GM12878 (cell line): ENCODE measurements at regions not wholly inside any gene's neighbourhood (a gene's known extent, or its start where the extent isn't known, plus 50 kb on each side); places are given as distances from the start of the nearest gene placed in this dataset.

Experiments
- ATAC-seq: fragments of 200-7000 bp; cut with Tn5 transposase; 3 replicates; pipeline ENCODE4 v1.9.1; 2020; ENCODE audit warnings: mild to moderate bottlenecking, moderate library complexity
- BruUV-seq: library from RNA; stranded (reverse); fragments of 400-500 nt; replicated peaks from 2 replicates; lab custom pipeline; 2021; lab: Mats Ljungman, UMichigan
- CTCF ChIA-PET: fragments of 300-600 bp; sonication (Branson Sonifier 250); formaldehyde crosslinking; extraction: SDS; loops from one replicate; lab custom pipeline; 2021; ENCODE audit warnings: inconsistent platforms; lab: Yijun Ruan, JAX
- POLR2A ChIA-PET: fragments of 350-600 bp; formaldehyde crosslinking; extraction: SDS; loops from one replicate; lab custom pipeline; 2021; ENCODE audit warnings: inconsistent platforms; lab: Charles Lee
- RAD21 ChIA-PET: fragments of 300-600 bp; sonication (Branson Sonifier 250); formaldehyde crosslinking; loops from one replicate; lab custom pipeline; 2023; ENCODE audit warnings: antibody characterized with exemption; ENCODE audit not compliant: unreplicated experiment; lab: Charles Lee
- SMC1A ChIA-PET: fragments of 300-600 bp; sonication (Branson Sonifier 250); formaldehyde crosslinking; loops from one replicate; lab custom pipeline; 2023; ENCODE audit not compliant: unreplicated experiment, uncharacterized antibody; lab: Charles Lee
- DNase-seq: peaks from one replicate; pipeline ENCODE4 v3.0.0-alpha.2; 2011; ENCODE audit warnings: low read depth, low spot score
- FAIRE-seq: peaks from 3 replicates; lab custom pipeline; 2011; peaks lifted over from hg19 to GRCh38; lab: Jason Lieb, UNC
- H2AFZ ChIP-seq: 2 replicates; pipeline ENCODE4 v1.6.0; 2011; ENCODE audit warnings: low read depth, low read length, control low read depth; ENCODE audit not compliant: control insufficient read depth
- H3K27ac ChIP-seq: 2 replicates; pipeline ENCODE4 v1.5.1; 2011; ENCODE audit warnings: control low read depth; ENCODE audit not compliant: control insufficient read depth, insufficient read depth
- H3K27me3 ChIP-seq, 2 experiments: replicated peaks in 1 of 2; 2 replicates each; pipeline versions ENCODE4 v1.6.0 to v1.6.1; 2011; ENCODE audit warnings: low read length in 1 of 2; ENCODE audit not compliant: control insufficient read depth in 2 of 2, insufficient read depth in 2 of 2
- H3K36me3 ChIP-seq, 2 experiments: 2 replicates each; pipeline ENCODE4 v1.5.1; 2011; ENCODE audit warnings: low read length in 1 of 2; ENCODE audit not compliant: control insufficient read depth in 2 of 2, insufficient read depth in 2 of 2
- H3K4me1 ChIP-seq: 2 replicates; pipeline ENCODE4 v1.6.1; 2011; ENCODE audit warnings: mild to moderate bottlenecking, low read length, moderate library complexity, mixed read lengths; ENCODE audit not compliant: control insufficient read depth, insufficient read depth
- H3K4me2 ChIP-seq: 2 replicates; pipeline ENCODE4 v1.6.0; 2011; ENCODE audit warnings: control low read depth; ENCODE audit not compliant: control insufficient read depth, insufficient read depth
- H3K4me3 ChIP-seq: fragments of 200-600 bp; sonication (generic); 2 replicates; pipeline ENCODE4 v1.5.1; 2016
- H3K79me2 ChIP-seq: 2 replicates; pipeline ENCODE4 v1.6.0; 2011; ENCODE audit warnings: low read length; ENCODE audit not compliant: control insufficient read depth, insufficient read depth
- H3K9ac ChIP-seq: 2 replicates; pipeline ENCODE4 v1.8.0; 2011; ENCODE audit warnings: low read length, control low read depth, mixed read lengths; ENCODE audit not compliant: control insufficient read depth, insufficient read depth
- H3K9me3 ChIP-seq: replicated peaks from 3 replicates; pipeline ENCODE4 v1.5.1; 2011; ENCODE audit warnings: mild to moderate bottlenecking, low read length; ENCODE audit not compliant: control insufficient read depth, insufficient read depth
- H4K20me1 ChIP-seq: 2 replicates; pipeline ENCODE4 v1.6.0; 2011; ENCODE audit not compliant: control insufficient read depth, insufficient read depth
- BCL11A ChIP-seq: IDR thresholded peaks from 2 replicates; pipeline ENCODE4 v1.6.1; 2011; ENCODE audit warnings: low read depth, low read length
- BHLHE40 ChIP-seq, 2 experiments: fragments of 450-650 bp in 1 of 2; IDR thresholded peaks; 2 replicates each; pipeline ENCODE4 v1.6.1; 2011 to 2017; ENCODE audit warnings: low read depth in 2 of 2, borderline replicate concordance in 1 of 2, improper control_type of control experiment in 1 of 2, low read length in 1 of 2, mild to moderate bottlenecking in 1 of 2
- EGR1 ChIP-seq, 2 experiments: IDR thresholded peaks; 1 replicate in 1 of 2; 2 replicates in 1 of 2; pipeline ENCODE4 v1.6.1; 2011 to 2012; ENCODE audit warnings: low read depth in 2 of 2, low read length in 2 of 2, borderline replicate concordance in 1 of 2, mild to moderate bottlenecking in 1 of 2, moderate library complexity in 1 of 2
- ETV6 ChIP-seq, 2 experiments: fragments of 450-650 bp in 1 of 2; IDR thresholded peaks in 1 of 2; conservative IDR thresholded peaks in 1 of 2; 2 replicates each; pipeline ENCODE4 v1.6.1; 2014; ENCODE audit warnings: antibody characterized with exemption in 1 of 2, borderline replicate concordance in 1 of 2, low read depth in 1 of 2, mild to moderate bottlenecking in 1 of 2, moderate library complexity in 1 of 2
- IKZF1 ChIP-seq: fragments of 450-650 bp; conservative IDR thresholded peaks from 2 replicates; pipeline ENCODE4 v1.6.1; 2017; ENCODE audit warnings: antibody characterized with exemption, mild to moderate bottlenecking
- JUND ChIP-seq: IDR thresholded peaks from 2 replicates; pipeline ENCODE4 v1.6.1; 2012; ENCODE audit warnings: low read depth, mild to moderate bottlenecking, low read length, improper control_type of control experiment, moderate library complexity
- KAT2A ChIP-seq: conservative IDR thresholded peaks from 2 replicates; pipeline ENCODE4 v1.6.1; 2011; ENCODE audit warnings: low read depth, low read length; ENCODE audit not compliant: control insufficient read depth
- NFYA ChIP-seq: IDR thresholded peaks from 2 replicates; pipeline ENCODE4 v1.6.1; 2011; ENCODE audit warnings: low read depth, mild to moderate bottlenecking, low read length, improper control_type of control experiment, borderline replicate concordance
- PAX8 ChIP-seq: fragments of 450-650 bp; IDR thresholded peaks from 2 replicates; pipeline ENCODE4 v1.6.1; 2017; ENCODE audit warnings: mild to moderate bottlenecking, moderate library complexity
- RELA ChIP-seq: fragments of 450-650 bp; IDR thresholded peaks from 2 replicates; pipeline ENCODE4 v1.8.0; 2014; ENCODE audit warnings: borderline replicate concordance; ENCODE audit not compliant: partially characterized antibody
- SMAD5 ChIP-seq: IDR thresholded peaks from 2 replicates; pipeline ENCODE4 v1.6.1; 2016; ENCODE audit warnings: antibody characterized with exemption, low read depth
- SPI1 ChIP-seq: IDR thresholded peaks from 2 replicates; pipeline ENCODE4 v1.6.1; 2011; ENCODE audit warnings: low read depth, mild to moderate bottlenecking, low read length, moderate library complexity, borderline replicate concordance; ENCODE audit not compliant: insufficient read depth
- WRNIP1 ChIP-seq: IDR thresholded peaks from 2 replicates; pipeline ENCODE4 v1.6.1; 2011; ENCODE audit warnings: low read depth, low read length, improper control_type of control experiment, borderline replicate concordance
- WGBS: methylation state at CpG from one replicate; pipeline ENCODE4 v1.1.6; 2016; ENCODE audit warnings: low lambda C conversion rate; ENCODE audit not compliant: insufficient replicate concordance, insufficient coverage; ENCODE audit errors: missing lambda C conversion rate; 5-methylcytosine and 5-hydroxymethylcytosine counted together
- in situ Hi-C: fragments of 300-500 bp; cut with MboI; formaldehyde crosslinking; loops from 9 replicates; pipeline ENCODE4 v1.14.3; 2018; ENCODE audit warnings: mixed read lengths
- intact Hi-C: fragments of 100-400 bp; cut with micrococcal nuclease; formaldehyde crosslinking; loops from one replicate; pipeline ENCODE4 v1.14.2; 2022; ENCODE audit not compliant: unreplicated experiment
- TF ChIP-seq, protein P1 (sequence below): fragments of 450-650 bp; IDR thresholded peaks from 2 replicates; pipeline ENCODE4 v1.6.1; 2017; ENCODE audit warnings: low read depth, mild to moderate bottlenecking, moderate library complexity

DNA sequence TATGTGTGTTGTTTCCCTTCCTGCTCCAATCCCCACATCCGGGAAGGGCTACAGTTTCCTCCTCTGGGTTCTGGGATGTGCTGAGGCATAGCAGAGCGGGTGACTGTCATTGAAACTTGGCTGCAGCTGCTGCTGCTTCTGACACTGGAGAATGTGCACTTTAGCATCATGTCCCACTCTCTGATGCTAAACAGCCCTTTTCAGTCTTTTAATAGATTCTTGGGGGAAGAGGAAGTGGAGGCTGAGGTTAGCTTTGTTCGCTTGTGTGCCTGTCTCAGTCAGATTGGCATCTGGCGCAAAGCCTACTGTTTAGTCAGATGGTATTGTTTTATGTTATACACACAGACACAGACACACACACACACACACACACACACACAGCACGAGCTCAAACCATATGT is 136.5 kb upstream of the RND3 start:
- in situ Hi-C loops = no loop called here

More for the DNA sequence above, 136.5 kb upstream of the RND3 start:
- no peaks in the 10 kb centered on the region for H3K27me3 ChIP-seq
- DNase-seq (peak; percentile 19), ATAC-seq (peak; percentile 84), FAIRE-seq (no peak)
- ChIA-PET SMC1A (interaction anchor here (0.9 to 1.4 kb wide), 4 partner anchors 10 to 97 kb away, joined by 3 to 5 read pairs (median 4); no protein-coding TSS in a partner anchor), CTCF (interaction anchor here (1.3 kb wide), 1 partner anchor 13 kb away, joined by 3 read pairs; no protein-coding TSS in a partner anchor), RAD21 (interaction anchor here (1.0 to 1.6 kb wide), 2 partner anchors 23 to 74 kb away, joined by 3 read pairs; no protein-coding TSS in a partner anchor), POLR2A (interaction anchor here (0.7 kb wide), 1 partner anchor 497 kb away, joined by 3 read pairs; no protein-coding TSS in a partner anchor)
- intact Hi-C loops = no loop called here
- no TSS peak for BruUV-seq
- H4K20me1 ChIP-seq = no peaks in the 10 kb centered on the region
- no peak for TF ChIP-seq SMAD5
- TF ChIP-seq BCL11A = no peak
- TF ChIP-seq, protein P1, sequence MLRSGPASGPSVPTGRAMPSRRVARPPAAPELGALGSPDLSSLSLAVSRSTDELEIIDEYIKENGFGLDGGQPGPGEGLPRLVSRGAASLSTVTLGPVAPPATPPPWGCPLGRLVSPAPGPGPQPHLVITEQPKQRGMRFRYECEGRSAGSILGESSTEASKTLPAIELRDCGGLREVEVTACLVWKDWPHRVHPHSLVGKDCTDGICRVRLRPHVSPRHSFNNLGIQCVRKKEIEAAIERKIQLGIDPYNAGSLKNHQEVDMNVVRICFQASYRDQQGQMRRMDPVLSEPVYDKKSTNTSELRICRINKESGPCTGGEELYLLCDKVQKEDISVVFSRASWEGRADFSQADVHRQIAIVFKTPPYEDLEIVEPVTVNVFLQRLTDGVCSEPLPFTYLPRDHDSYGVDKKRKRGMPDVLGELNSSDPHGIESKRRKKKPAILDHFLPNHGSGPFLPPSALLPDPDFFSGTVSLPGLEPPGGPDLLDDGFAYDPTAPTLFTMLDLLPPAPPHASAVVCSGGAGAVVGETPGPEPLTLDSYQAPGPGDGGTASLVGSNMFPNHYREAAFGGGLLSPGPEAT = peak; percentile 18; the same call in 1 of the 2 replicates
- no peak for TF ChIP-seq NFYA
- peak; percentile 45; the same call in 1 of the 2 replicates for TF ChIP-seq SPI1
- TF ChIP-seq BHLHE40 (IDR thresholded peaks at IDR 0.05; ENCODE audit: borderline replicate concordance in 1 of 2, low read depth in 2 of 2, low read length in 1 of 2) = peak in 1 of 2 experiments; percentile 10; a peak in 1 of 4 replicates
- no peak for TF ChIP-seq EGR1 (IDR thresholded peaks at IDR 0.05; ENCODE audit: borderline replicate concordance in 1 of 2, low read depth in 2 of 2, low read length in 2 of 2)
- TF ChIP-seq RELA = no peak
- peak in 1 of 2 experiments; percentile 25; a peak in 1 of 4 replicates for TF ChIP-seq ETV6 (conservative IDR thresholded peaks at IDR 0.05 in 1 of 2, IDR thresholded peaks at IDR 0.05 in 1 of 2; ENCODE audit: borderline replicate concordance in 1 of 2, low read depth in 1 of 2)
- peak; percentile 19; the same call in 1 of the 2 replicates for TF ChIP-seq IKZF1
- no peak for TF ChIP-seq PAX8
- TF ChIP-seq WRNIP1 = no peak
- TF ChIP-seq KAT2A = no peak
- TF ChIP-seq JUND = no peak
- H3K4me3 ChIP-seq = no peak overlapping the region
- no peaks in the 10 kb centered on the region; the same call in 2 of the 3 replicates for H3K9me3 ChIP-seq
- H3K4me1 ChIP-seq = no peaks in the 10 kb centered on the region
- WGBS = 11% methylated on average over 5 of the region's 5 CpGs
- no peaks in the 10 kb centered on the region for H3K36me3 ChIP-seq
- no peak overlapping the region for H3K4me2 ChIP-seq
- no peak overlapping the region for H3K9ac ChIP-seq
- no peak overlapping the region for H3K27ac ChIP-seq
- H3K79me2 ChIP-seq = no peaks in the 10 kb centered on the region
- no peak overlapping the region for H2AFZ ChIP-seq
